ENCODE measurements at regions not wholly inside any gene's neighbourhood (a gene's known extent, or its start where the extent isn't known, plus 50 kb on each side); places are given as distances from the start of the nearest gene placed in this dataset.

DNA sequence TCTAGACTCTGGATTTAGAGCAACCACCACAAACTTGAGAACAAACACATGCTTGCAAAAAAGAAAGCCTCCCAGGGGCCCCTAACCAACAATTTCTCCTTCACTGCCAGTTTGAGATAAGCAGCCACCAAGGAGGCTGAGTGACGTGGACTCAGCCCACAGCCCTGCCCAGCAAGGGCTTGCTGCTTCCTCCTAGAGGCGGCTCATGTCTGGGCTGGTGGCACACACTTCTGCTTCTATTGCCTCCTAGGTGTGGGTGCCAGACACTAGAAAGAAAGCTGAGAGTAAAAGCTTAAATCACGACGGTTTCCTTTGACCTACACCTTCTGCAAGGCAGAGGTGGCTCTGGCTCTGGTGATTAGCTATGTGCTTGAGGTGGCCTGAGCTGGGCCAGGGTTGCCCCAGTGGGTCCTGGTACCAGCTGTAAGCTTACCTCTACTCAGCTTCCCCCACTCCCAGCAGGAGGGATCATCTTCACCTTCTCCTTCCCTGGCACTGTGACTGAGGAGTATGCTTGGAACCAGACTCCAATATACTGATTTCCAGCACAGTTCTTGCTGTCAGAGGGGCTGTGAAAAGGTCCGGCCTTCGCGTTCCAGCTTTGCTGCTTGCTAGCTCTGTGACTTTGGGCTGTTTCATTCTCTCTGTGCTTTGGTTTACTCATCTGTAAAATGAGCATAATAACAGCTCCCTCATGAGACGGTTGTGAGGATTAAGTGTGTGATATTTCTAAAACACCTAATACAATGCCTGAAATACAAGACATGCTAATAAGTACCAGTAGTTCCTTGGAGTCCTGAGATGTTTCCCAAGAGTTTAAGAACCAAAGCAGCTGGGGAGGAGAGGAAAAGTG, 89.7 kb upstream of the PARP11 start:
- no peaks in the 10 kb centered on the region for H3K36me3 ChIP-seq
- no peak overlapping the region for H3K4me3 ChIP-seq
- DNase-seq (ENCODE audit: low spot score) = no peak
- no peaks in the 10 kb centered on the region for H3K4me1 ChIP-seq
- H3K9me3 ChIP-seq = no peaks in the 10 kb centered on the region
- no peak overlapping the region for H3K27ac ChIP-seq
- H3K27me3 ChIP-seq = no peaks in the 10 kb centered on the region
- TF ChIP-seq CTCF (IDR thresholded peaks at IDR 0.05) = no peak

DNA sequence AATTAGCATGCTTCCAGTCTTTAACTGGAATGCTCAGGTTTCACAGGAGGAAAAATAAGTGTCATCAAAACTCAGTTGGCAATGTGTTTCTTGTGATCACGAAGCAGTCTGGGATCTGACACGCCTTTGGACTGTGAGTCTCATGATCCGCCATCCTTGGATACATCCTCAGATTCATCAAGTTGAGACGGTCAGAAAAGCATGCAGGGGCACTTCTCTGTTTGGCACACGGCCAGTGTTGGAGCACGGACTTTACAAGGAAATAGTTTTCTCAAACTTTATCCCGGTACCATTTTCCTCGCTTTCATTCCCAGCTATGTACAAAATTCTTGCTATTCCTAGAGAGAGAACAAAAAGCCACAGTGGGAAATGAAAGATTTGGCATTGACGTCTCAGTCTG, 88.4 kb upstream of the PARP11 start:
- H3K36me3 ChIP-seq = no peaks in the 10 kb centered on the region
- H3K27me3 ChIP-seq = no peaks in the 10 kb centered on the region
- no peak for DNase-seq (ENCODE audit: low spot score)
- no peaks in the 10 kb centered on the region for H3K9me3 ChIP-seq
- H3K4me3 ChIP-seq = no peak overlapping the region
- TF ChIP-seq CTCF (IDR thresholded peaks at IDR 0.05) = no peak
- no peak overlapping the region for H3K27ac ChIP-seq
- H3K4me1 ChIP-seq = no peaks in the 10 kb centered on the region

DNA sequence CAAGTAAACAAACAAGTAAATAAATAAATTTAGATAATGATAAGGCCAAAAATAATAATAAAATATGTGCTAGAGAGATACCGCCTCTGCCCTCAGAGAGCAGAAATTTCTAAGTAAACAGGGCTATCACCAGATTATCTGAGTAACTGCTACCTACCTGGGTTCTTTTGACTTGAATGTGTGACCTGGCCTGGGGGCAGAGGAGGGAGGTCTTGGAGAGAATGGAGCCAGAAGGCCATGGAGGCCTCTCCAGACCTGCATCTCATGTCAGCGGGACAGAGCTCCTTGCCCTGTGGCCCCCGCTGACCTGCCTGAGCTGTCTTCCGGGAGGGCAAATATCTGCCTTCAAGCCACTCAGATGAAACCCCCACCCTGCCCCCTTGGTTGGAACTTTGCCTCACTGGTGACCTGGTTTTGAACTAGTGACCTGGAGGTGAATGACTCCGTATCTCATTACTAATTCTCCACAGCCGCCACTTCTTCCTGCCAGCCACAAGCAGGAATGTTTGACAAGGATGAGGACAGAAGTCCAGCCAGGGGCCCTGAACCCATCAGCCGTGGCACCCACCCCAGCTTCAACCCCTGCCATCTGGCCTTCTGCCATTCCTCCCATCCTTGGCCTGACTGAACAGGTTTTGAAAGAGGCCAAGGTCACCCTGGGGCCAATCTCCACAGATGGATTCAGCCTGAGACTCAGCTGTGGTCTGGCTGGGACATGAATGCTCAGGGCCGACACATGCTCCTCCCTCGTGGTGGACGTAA, 86.8 kb upstream of the PARP11 start:
- no peaks in the 10 kb centered on the region for H3K27me3 ChIP-seq
- H3K36me3 ChIP-seq = no peaks in the 10 kb centered on the region
- no peaks in the 10 kb centered on the region for H3K9me3 ChIP-seq
- no peak for DNase-seq (ENCODE audit: low spot score)
- H3K4me3 ChIP-seq = no peak overlapping the region
- TF ChIP-seq CTCF (IDR thresholded peaks at IDR 0.05) = no peak
- no peak overlapping the region for H3K27ac ChIP-seq
- H3K4me1 ChIP-seq = no peaks in the 10 kb centered on the region

DNA sequence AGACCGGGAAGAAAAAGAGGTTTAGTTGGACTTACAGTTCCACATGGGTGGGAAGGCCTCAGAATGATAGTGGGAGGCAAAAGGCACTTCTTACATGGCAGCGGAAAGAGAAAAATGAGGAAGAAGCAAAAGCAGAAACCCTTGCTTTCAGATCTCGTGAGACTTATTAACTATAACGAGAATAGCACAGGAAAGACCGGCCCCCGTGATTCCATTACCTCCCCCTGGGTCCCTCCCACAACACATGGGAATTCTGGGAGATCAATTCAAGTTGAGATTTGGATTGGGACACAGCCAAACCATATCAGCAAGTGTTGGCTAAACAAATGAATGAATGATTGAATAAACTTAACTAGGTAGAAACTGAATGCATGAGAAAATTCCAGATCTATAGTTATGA, 85.3 kb upstream of the PARP11 start:
- Histone ChIP-seq H3K4me1 (no peaks in the 10 kb centered on the region), H3K27ac (no peak overlapping the region)
- no peak for DNase-seq (ENCODE audit: low spot score)

DNA sequence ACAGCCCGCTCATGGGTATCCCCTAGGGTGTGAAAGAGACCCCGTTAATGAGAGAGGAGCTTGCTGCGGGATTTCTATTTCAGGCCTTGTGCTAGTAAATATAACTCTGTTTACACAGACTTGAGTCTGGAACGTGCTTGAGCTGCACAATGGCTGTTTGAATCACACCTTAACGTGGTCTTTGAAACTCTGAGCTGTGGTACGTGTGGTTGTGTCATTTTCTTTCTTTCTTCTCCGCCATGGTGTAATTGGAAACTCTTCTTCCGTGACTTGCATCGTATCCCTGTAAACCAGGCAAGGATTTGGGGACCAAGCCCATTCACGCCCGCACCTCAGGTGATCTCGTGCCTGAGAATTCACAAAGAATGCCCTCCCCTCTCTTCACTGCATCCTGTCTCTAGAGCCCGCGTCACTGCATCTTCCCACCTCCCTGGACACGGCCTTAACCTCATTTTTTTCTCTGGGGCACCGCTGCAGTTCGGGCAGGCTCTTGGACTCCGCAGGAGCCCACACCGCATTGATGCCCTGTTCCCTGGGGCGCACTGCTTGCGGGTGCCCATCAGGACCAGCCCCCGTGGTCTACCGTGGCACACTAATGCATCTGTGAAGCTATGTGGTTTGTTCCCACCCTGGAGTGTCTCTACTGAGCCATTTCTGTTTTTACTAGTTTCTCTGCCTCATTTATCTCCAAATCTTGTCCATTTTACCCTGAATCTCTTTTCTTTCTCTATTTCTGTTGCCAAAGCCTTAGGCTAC, 78.4 kb upstream of the PARP11 start:
- TF ChIP-seq CTCF (IDR thresholded peaks at IDR 0.05) = no peak
- Histone ChIP-seq H3K27ac (no peak overlapping the region), H3K4me1 (no peaks in the 10 kb centered on the region), H3K9me3 (no peaks in the 10 kb centered on the region), H3K36me3 (no peaks in the 10 kb centered on the region), H3K27me3 (no peaks in the 10 kb centered on the region), H3K4me3 (no peak overlapping the region)
- no peak for DNase-seq (ENCODE audit: low spot score)

More for the DNA sequence above, 85.3 kb upstream of the PARP11 start:
- Histone ChIP-seq H3K4me3 (no peak overlapping the region), H3K9me3 (no peaks in the 10 kb centered on the region), H3K27me3 (no peaks in the 10 kb centered on the region), H3K36me3 (no peaks in the 10 kb centered on the region)
- TF ChIP-seq CTCF (IDR thresholded peaks at IDR 0.05) = no peak
